ENCODE measurements at regions not wholly inside any gene's neighbourhood (a gene's known extent, or its start where the extent isn't known, plus 50 kb on each side); places are given as distances from the start of the nearest gene placed in this dataset.

DNA sequence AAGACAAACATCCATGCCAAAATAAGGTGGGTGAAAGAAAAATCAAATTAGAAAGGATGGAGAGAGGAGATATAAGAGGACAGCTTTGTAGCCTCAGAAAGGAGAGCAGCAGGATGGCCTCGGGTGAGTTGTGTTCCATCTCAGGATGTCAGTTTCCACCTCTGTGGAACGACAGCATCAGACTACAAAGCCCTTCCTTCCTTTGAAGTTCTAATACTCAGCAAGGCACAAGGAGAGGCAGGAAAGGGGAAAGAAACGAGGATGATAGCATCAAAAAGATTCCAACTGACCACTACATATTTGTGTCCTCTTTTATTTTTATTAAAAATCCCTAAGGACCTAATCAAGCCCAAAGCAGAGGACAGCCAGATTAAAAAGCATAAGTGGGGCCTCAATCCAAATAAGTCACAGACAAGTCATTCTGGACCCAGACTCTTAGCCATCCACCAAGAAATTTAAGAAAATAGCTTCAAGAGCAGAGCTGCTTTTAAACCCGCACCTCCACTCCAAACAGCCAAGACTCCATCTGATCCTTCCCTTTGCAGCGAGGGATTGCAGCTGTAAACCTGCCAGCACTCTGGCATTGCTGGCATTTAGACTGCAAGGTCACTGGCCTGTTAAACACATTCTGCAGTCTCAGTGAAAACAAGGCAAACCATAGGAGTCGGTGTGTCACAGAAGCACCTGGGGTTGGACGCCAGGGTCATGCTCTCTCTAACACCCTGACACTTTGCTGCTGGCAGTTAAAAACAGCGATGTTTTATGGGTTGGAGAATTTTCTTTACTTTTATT lies 314.5 kb upstream of the CHAC2 start:
- Histone ChIP-seq H3K9me3 (ENCODE audit: control insufficient read depth, insufficient read depth, low read length) (no peaks in the 10 kb centered on the region), H3K79me2 (ENCODE audit: control insufficient read depth, low read length) (no peaks in the 10 kb centered on the region), H3K4me1 (ENCODE audit: control insufficient read depth, low read length) (no peaks in the 10 kb centered on the region), H3K4me3 (ENCODE audit: low read length) (no peak overlapping the region), H3K36me3 (ENCODE audit: control insufficient read depth, low read length) (no peaks in the 10 kb centered on the region), H3K4me2 (ENCODE audit: low read length) (no peak overlapping the region), H3F3A (ENCODE audit: control insufficient read depth, insufficient read depth) (no peaks in the 10 kb centered on the region), H3K9me2 (replicated peaks; ENCODE audit: control insufficient read depth, low read length) (no peaks in the 10 kb centered on the region), H3K27me3 (ENCODE audit: control insufficient read depth, low read length) (0 out of 2 replicates have a peak, but pooled peaks cover 2% of the 10 kb centered on the region), H4K20me1 (ENCODE audit: control insufficient read depth, insufficient read depth, low read depth, low read length) (no peaks in the 10 kb centered on the region), H3K27ac (ENCODE audit: low read depth, low read length) (no peak overlapping the region)
- TF ChIP-seq, protein P1, sequence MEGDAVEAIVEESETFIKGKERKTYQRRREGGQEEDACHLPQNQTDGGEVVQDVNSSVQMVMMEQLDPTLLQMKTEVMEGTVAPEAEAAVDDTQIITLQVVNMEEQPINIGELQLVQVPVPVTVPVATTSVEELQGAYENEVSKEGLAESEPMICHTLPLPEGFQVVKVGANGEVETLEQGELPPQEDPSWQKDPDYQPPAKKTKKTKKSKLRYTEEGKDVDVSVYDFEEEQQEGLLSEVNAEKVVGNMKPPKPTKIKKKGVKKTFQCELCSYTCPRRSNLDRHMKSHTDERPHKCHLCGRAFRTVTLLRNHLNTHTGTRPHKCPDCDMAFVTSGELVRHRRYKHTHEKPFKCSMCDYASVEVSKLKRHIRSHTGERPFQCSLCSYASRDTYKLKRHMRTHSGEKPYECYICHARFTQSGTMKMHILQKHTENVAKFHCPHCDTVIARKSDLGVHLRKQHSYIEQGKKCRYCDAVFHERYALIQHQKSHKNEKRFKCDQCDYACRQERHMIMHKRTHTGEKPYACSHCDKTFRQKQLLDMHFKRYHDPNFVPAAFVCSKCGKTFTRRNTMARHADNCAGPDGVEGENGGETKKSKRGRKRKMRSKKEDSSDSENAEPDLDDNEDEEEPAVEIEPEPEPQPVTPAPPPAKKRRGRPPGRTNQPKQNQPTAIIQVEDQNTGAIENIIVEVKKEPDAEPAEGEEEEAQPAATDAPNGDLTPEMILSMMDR (IDR thresholded peaks at IDR 0.05; ENCODE audit: low read depth, low read length, poor library complexity, severe bottlenecking): no peak
- TF ChIP-seq EZH2phosphoT487 (IDR thresholded peaks at IDR 0.05; ENCODE audit: borderline replicate concordance, low read length): no peak

DNA sequence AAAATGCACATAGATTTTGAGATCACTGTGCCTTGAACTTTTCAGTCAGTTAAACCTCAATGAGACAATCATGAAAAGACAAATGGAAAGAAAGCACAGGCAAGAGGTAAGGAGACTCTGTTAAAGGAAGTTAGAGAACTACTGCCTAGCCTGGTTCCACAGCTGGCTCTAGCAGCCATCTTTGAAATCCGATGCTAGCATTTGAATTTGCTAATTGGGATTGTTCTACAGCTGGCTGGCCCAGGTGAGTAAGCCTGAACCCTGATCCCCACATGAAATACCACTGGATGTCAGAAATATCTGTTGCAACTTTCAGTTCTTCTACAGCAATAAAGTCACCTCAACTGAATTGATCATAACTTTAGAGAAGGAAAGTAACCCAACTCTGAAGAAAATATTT lies 315.2 kb upstream of the CHAC2 start:
- Histone ChIP-seq H3K4me2 (ENCODE audit: low read length) (no peak overlapping the region), H3K9me3 (ENCODE audit: control insufficient read depth, insufficient read depth, low read length) (no peaks in the 10 kb centered on the region), H3K27me3 (ENCODE audit: control insufficient read depth, low read length) (0 out of 2 replicates have a peak, but pooled peaks cover 2% of the 10 kb centered on the region), H3K4me3 (ENCODE audit: low read length) (no peak overlapping the region), H3F3A (ENCODE audit: control insufficient read depth, insufficient read depth) (no peaks in the 10 kb centered on the region), H4K20me1 (ENCODE audit: control insufficient read depth, insufficient read depth, low read depth, low read length) (no peaks in the 10 kb centered on the region), H3K9me2 (replicated peaks; ENCODE audit: control insufficient read depth, low read length) (no peaks in the 10 kb centered on the region), H3K4me1 (ENCODE audit: control insufficient read depth, low read length) (no peaks in the 10 kb centered on the region), H3K79me2 (ENCODE audit: control insufficient read depth, low read length) (no peaks in the 10 kb centered on the region), H3K36me3 (ENCODE audit: control insufficient read depth, low read length) (no peaks in the 10 kb centered on the region), H3K27ac (ENCODE audit: low read depth, low read length) (no peak overlapping the region)
- TF ChIP-seq EZH2phosphoT487 (IDR thresholded peaks at IDR 0.05; ENCODE audit: borderline replicate concordance, low read length): no peak
- TF ChIP-seq, protein P1 (IDR thresholded peaks at IDR 0.05; ENCODE audit: low read depth, low read length, poor library complexity, severe bottlenecking): no peak

DNA sequence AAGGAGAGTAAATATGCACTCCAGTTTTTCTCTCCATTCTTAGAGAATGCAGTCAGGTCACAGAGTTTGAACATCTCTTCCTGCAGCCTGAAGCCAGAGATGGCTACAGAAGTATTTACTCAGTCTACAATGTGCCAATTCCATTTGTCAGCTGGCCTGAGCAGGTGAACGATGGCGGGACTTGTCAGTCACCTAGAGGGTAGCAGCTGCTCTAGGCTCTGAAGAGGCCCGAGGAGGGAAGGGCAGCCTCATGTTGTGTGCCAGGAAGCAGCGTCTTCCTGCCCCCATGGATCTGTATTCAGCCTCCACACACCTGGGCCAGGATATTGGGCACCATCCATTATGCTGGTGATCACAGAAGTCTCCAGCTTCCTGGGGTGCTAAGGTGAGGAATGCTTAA lies 316.7 kb upstream of the CHAC2 start:
- H3K4me1 ChIP-seq (ENCODE audit: control insufficient read depth, low read length): no peaks in the 10 kb centered on the region
- H3K27ac ChIP-seq (ENCODE audit: low read depth, low read length): no peak overlapping the region
- no peak overlapping the region for H3K4me3 ChIP-seq (ENCODE audit: low read length)
- no peaks in the 10 kb centered on the region for H3F3A ChIP-seq (ENCODE audit: control insufficient read depth, insufficient read depth)
- no peaks in the 10 kb centered on the region for H3K9me3 ChIP-seq (ENCODE audit: control insufficient read depth, insufficient read depth, low read length)
- H4K20me1 ChIP-seq (ENCODE audit: control insufficient read depth, insufficient read depth, low read depth, low read length): no peaks in the 10 kb centered on the region
- no peak for TF ChIP-seq EZH2phosphoT487 (IDR thresholded peaks at IDR 0.05; ENCODE audit: borderline replicate concordance, low read length)
- TF ChIP-seq, protein P1 (IDR thresholded peaks at IDR 0.05; ENCODE audit: low read depth, low read length, poor library complexity, severe bottlenecking): no peak
- H3K4me2 ChIP-seq (ENCODE audit: low read length): no peak overlapping the region
- H3K27me3 ChIP-seq (ENCODE audit: control insufficient read depth, low read length): 0 out of 2 replicates have a peak, but pooled peaks cover 2% of the 10 kb centered on the region
- H3K36me3 ChIP-seq (ENCODE audit: control insufficient read depth, low read length): no peaks in the 10 kb centered on the region
- H3K9me2 ChIP-seq (replicated peaks; ENCODE audit: control insufficient read depth, low read length): no peaks in the 10 kb centered on the region
- H3K79me2 ChIP-seq (ENCODE audit: control insufficient read depth, low read length): no peaks in the 10 kb centered on the region

All from DOHH2 (cell line).